GM12874 (cell line): ENCODE measurements at regions not wholly inside any gene's neighbourhood (a gene's known extent, or its start where the extent isn't known, plus 50 kb on each side); places are given as distances from the start of the nearest gene placed in this dataset.

ENCODE experiments used
- TF ChIP-seq, protein P1 (sequence below): IDR thresholded peaks from 2 replicates; pipeline ENCODE4 v1.5.1; 2011; ENCODE audit warnings: low read depth, mild to moderate bottlenecking, control low read depth, low read length, moderate library complexity; ENCODE audit not compliant: insufficient read depth

GRCh38 chrX:147693511-147693910, 218.2 kb upstream of the FMR1 start:
- TF ChIP-seq, protein P1, sequence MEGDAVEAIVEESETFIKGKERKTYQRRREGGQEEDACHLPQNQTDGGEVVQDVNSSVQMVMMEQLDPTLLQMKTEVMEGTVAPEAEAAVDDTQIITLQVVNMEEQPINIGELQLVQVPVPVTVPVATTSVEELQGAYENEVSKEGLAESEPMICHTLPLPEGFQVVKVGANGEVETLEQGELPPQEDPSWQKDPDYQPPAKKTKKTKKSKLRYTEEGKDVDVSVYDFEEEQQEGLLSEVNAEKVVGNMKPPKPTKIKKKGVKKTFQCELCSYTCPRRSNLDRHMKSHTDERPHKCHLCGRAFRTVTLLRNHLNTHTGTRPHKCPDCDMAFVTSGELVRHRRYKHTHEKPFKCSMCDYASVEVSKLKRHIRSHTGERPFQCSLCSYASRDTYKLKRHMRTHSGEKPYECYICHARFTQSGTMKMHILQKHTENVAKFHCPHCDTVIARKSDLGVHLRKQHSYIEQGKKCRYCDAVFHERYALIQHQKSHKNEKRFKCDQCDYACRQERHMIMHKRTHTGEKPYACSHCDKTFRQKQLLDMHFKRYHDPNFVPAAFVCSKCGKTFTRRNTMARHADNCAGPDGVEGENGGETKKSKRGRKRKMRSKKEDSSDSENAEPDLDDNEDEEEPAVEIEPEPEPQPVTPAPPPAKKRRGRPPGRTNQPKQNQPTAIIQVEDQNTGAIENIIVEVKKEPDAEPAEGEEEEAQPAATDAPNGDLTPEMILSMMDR = no peak

- TF ChIP-seq, protein P1 = no peak
Observed at GRCh38 chrX:147699061-147699460, 212.7 kb upstream of the FMR1 start.

DNA sequence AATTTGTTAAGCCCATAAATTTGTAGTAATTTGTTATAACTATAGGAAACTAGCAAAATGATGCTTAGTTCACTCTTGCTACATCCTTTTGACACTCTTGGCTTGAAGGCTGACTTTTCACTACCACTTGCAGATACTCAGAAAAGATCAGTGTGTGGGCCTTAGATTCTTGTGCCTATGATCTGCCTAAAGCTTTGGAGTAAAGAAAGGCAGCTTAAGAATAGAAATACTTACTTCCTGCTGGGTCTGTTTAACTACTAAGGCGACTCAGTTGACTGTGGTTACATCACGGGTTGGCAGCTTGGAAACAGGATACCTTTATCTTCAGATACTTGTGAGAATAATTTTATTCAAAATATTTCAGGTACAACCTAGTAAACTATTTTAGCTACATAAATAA, 201.4 kb upstream of the FMR1 start:
- TF ChIP-seq, protein P1 = no peak

- TF ChIP-seq, protein P1 = no peak
Observed at GRCh38 chrX:147733369-147733768, 178.3 kb upstream of the FMR1 start.

DNA sequence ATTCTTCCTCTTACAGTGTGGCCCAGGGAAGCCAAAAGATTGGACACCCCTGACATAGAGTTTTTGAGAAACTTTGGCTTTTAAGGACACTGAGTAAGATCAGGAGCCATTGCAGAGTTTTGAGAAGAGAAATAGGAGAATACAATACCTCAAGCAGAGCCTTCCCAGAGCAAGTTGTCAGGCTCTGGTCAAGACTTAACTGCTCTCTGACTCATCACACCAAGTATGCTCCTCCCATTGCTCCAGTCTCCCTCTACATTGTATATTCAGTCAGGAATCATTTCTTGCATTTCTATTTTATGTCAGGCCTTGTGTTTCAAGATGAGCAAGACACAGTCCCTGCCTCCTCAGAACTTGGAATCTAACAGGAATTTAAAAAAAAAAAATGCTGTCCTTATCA, 176.4 kb upstream of the FMR1 start:
- TF ChIP-seq, protein P1 = no peak

GRCh38 chrX:147736045-147736444, 175.7 kb upstream of the FMR1 start:
- TF ChIP-seq, protein P1 = no peak

GRCh38 chrX:147737690-147738089, 174.0 kb upstream of the FMR1 start:
- TF ChIP-seq, protein P1 = no peak

- TF ChIP-seq, protein P1 = no peak
Observed at GRCh38 chrX:147738265-147738664, 173.5 kb upstream of the FMR1 start.
